Heart left ventricle (tissue), 13 donors: ENCODE measurements at regions not wholly inside any gene's neighbourhood (a gene's known extent, or its start where the extent isn't known, plus 50 kb on each side); places are given as distances from the start of the nearest gene placed in this dataset.

Experiments used
- POLR2A ChIP-seq, 2 donors: fragments of 450-650 bp; IDR thresholded peaks; one replicate each; pipeline ENCODE4 v1.6.1; 2017; ENCODE audit warnings: antibody characterized with exemption in 2 of 2, mild to moderate bottlenecking in 2 of 2, moderate library complexity in 2 of 2
- TF ChIP-seq, protein P1 (sequence below), 12 donors: fragments of 200-600 bp; sonication (generic) in 4 of 12; IDR thresholded peaks; one replicate each; pipeline versions ENCODE4 v1.5.0 to v1.8.0; 2018 to 2022; ENCODE audit warnings: antibody characterized with exemption in 12 of 12, mild to moderate bottlenecking in 5 of 12
- donor health status: ischemic (EF 13 %, LVEDD 7.1; RV severe dilation, severe dysfunction).
- donor health status: DM: no; HTN: yes; CAD: no.
- donor health status: DM: no; HTN: no; CAD: no.
- donor health status: ischemic (EF 25% LVEDD 6.9; RV normal size, moderate dysfunction).
- donor health status: ischemic (EF 25% LVEDD 5.7; RV mildly dilated, moderate dysfunction).
- donor health status: ischemic (EF 35%, LVEDD 5.7; RV mildly dilated, moderate dysfunction).
- donor health status: nonischemic (EF 11% LVEDD 7.7; RV severe dilation, severe dysfunction).
- donor health status: DM: yes; HTN: yes; CAD: no.
- donor health status: PGD.
- donor health status: ischemic (EF 29% LVEDD 5.4; RV normal size, mild dysfunction).
- donor health status: nonischemic (EF 23%, LVEDD 6.1; RV moderate dilation, normal function).

DNA sequence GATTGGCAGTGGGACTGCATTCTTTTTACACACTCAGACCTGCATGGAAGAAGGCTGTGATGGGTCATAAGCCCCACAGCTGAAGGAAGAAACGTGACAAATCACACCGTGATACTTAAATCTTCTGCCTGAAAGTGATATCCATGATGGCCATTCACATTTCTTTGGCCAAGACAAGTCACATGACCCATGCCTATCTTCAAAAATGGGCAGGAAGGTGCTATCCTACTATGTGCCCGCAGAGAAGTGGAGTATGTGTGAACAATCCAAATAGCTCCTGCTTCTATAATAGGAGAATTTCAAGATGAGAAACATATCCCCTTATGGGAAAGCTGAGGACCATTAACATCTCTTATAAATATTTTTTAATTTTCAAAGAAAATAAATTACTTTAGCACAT, 56.6 kb upstream of the TEAD1 start:
- TF ChIP-seq, protein P1, sequence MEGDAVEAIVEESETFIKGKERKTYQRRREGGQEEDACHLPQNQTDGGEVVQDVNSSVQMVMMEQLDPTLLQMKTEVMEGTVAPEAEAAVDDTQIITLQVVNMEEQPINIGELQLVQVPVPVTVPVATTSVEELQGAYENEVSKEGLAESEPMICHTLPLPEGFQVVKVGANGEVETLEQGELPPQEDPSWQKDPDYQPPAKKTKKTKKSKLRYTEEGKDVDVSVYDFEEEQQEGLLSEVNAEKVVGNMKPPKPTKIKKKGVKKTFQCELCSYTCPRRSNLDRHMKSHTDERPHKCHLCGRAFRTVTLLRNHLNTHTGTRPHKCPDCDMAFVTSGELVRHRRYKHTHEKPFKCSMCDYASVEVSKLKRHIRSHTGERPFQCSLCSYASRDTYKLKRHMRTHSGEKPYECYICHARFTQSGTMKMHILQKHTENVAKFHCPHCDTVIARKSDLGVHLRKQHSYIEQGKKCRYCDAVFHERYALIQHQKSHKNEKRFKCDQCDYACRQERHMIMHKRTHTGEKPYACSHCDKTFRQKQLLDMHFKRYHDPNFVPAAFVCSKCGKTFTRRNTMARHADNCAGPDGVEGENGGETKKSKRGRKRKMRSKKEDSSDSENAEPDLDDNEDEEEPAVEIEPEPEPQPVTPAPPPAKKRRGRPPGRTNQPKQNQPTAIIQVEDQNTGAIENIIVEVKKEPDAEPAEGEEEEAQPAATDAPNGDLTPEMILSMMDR (IDR thresholded peaks at IDR 0.05), result no peak
- no peak for TF ChIP-seq POLR2A (IDR thresholded peaks at IDR 0.05)
